ENCODE measurements at regions not wholly inside any gene's neighbourhood (a gene's known extent, or its start where the extent isn't known, plus 50 kb on each side); places are given as distances from the start of the nearest gene placed in this dataset.

DNA sequence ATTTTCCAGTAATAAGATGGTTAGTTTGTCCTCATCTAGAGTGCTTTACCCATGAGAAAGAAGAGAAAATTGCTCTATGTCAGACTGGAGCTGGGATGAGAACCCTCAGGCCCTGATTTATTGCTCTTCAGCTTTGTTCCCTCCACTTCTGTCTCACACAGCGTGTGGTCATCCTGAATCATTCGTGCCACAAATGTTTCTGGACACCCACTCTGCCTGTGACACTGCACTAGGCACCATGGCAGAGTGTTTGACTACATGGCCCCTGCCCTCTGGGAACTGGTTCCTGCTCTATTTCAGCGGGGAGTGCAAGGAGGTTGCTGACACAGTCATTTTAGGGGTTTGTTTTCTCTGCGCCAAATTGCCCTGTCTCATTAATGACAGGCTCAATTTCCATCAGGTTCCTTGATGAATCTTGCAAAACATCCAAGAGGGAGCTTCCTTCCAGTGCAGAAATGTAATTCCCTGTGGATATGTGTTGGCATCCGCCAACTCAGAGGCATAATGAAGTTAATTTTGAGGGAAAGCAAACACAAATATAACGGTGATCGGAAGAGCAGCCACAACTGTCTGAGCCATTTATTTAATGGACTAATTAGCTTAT lies 207.5 kb downstream of the CLIC5 start:
- TF ChIP-seq, protein P1, sequence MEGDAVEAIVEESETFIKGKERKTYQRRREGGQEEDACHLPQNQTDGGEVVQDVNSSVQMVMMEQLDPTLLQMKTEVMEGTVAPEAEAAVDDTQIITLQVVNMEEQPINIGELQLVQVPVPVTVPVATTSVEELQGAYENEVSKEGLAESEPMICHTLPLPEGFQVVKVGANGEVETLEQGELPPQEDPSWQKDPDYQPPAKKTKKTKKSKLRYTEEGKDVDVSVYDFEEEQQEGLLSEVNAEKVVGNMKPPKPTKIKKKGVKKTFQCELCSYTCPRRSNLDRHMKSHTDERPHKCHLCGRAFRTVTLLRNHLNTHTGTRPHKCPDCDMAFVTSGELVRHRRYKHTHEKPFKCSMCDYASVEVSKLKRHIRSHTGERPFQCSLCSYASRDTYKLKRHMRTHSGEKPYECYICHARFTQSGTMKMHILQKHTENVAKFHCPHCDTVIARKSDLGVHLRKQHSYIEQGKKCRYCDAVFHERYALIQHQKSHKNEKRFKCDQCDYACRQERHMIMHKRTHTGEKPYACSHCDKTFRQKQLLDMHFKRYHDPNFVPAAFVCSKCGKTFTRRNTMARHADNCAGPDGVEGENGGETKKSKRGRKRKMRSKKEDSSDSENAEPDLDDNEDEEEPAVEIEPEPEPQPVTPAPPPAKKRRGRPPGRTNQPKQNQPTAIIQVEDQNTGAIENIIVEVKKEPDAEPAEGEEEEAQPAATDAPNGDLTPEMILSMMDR (IDR thresholded peaks at IDR 0.05): no peak
- no peak for TF ChIP-seq POLR2A (IDR thresholded peaks at IDR 0.05)
